MM.1S (cell line): ENCODE measurements at regions not wholly inside any gene's neighbourhood (a gene's known extent, or its start where the extent isn't known, plus 50 kb on each side); places are given as distances from the start of the nearest gene placed in this dataset.

Experiments used
- CTCF ChIP-seq: fragments of 300-600 bp; sonication (generic); IDR thresholded peaks from 2 replicates; pipeline ENCODE4 v1.5.1; 2016; ENCODE audit warnings: antibody characterized with exemption, low read length, mixed read lengths
- EZH2phosphoT487 ChIP-seq: fragments of 300-600 bp; sonication (generic); IDR thresholded peaks from 2 replicates; pipeline ENCODE4 v1.6.1; 2018; ENCODE audit warnings: antibody characterized with exemption, low read length

GRCh38 chr10:107749235-107749634 lies 584.7 kb upstream of the SORCS1 start:
- TF ChIP-seq CTCF (no peak), EZH2phosphoT487 (no peak)
